IMR-90 (cell line): ENCODE measurements at regions not wholly inside any gene's neighbourhood (a gene's known extent, or its start where the extent isn't known, plus 50 kb on each side); places are given as distances from the start of the nearest gene placed in this dataset.

ENCODE experiments used
- ATAC-seq: fragments of 200-7000 bp; cut with Tn5 transposase; 2 replicates; pipeline ENCODE4 v1.9.1; 2020; ENCODE audit warnings: low read depth, mild to moderate bottlenecking, moderate library complexity
- BruUV-seq: library from RNA; stranded (reverse); fragments of 400-500 nt; replicated peaks from 2 replicates; lab custom pipeline; 2021; lab: Mats Ljungman, UMichigan
- CTCF ChIA-PET: fragments of 300-600 bp; formaldehyde crosslinking; extraction: SDS; loops from one replicate; lab custom pipeline; 2021; ENCODE audit warnings: antibody characterized with exemption; lab: Yijun Ruan, JAX
- POLR2A ChIA-PET: fragments of 300-600 bp; sonication (Branson Sonifier 250); formaldehyde crosslinking; loops from one replicate; lab custom pipeline; 2022; ENCODE audit warnings: antibody characterized with exemption; ENCODE audit not compliant: unreplicated experiment; lab: Charles Lee
- DNase-seq: peaks from one replicate; pipeline ENCODE4 v3.0.0; 2013
- H2AFZ ChIP-seq: replicated peaks from 2 replicates; pipeline ENCODE3; 2013; ENCODE audit warnings: low read length, mild to moderate bottlenecking; ENCODE audit not compliant: poor library complexity
- H2AK5ac ChIP-seq: 2 replicates; pipeline ENCODE4 v1.6.1; 2013; ENCODE audit warnings: low read depth, low read length, inconsistent platforms
- H2AK9ac ChIP-seq: replicated peaks from 2 replicates; pipeline ENCODE3; 2013; ENCODE audit warnings: mild to moderate bottlenecking, low read depth, low read length, moderate library complexity; ENCODE audit not compliant: poor library complexity
- H2BK120ac ChIP-seq: 2 replicates; pipeline ENCODE4 v1.6.1; 2013; ENCODE audit warnings: low read depth, low read length, inconsistent platforms
- H2BK15ac ChIP-seq: 3 replicates; pipeline ENCODE4 v1.6.1; 2013; ENCODE audit warnings: low read depth, low read length, inconsistent platforms
- H2BK20ac ChIP-seq: 2 replicates; pipeline ENCODE4 v1.6.1; 2013; ENCODE audit warnings: low read depth, mild to moderate bottlenecking, inconsistent platforms, low read length, moderate library complexity
- H2BK5ac ChIP-seq: 2 replicates; pipeline ENCODE4 v1.6.1; 2013; ENCODE audit warnings: mild to moderate bottlenecking, low read depth, low read length, inconsistent platforms; ENCODE audit not compliant: poor library complexity, severe bottlenecking
- H3K14ac ChIP-seq: replicated peaks from 2 replicates; pipeline ENCODE4 v1.6.1; 2013; ENCODE audit warnings: low read depth, low read length, inconsistent platforms
- H3K18ac ChIP-seq: 2 replicates; pipeline ENCODE4 v1.6.1; 2013; ENCODE audit warnings: low read depth, low read length, control low read depth
- H3K23ac ChIP-seq: 2 replicates; pipeline ENCODE4 v1.6.1; 2013; ENCODE audit warnings: low read depth, low read length, inconsistent platforms
- H3K27ac ChIP-seq: 2 replicates; pipeline ENCODE4 v1.5.1; 2013; ENCODE audit warnings: mild to moderate bottlenecking, control low read depth, low read length; ENCODE audit not compliant: insufficient read depth
- H3K27me3 ChIP-seq: 2 replicates; pipeline ENCODE4 v1.6.1; 2013; ENCODE audit warnings: low read length; ENCODE audit not compliant: control insufficient read depth, insufficient read depth
- H3K36me3 ChIP-seq: 2 replicates; pipeline ENCODE4 v1.6.1; 2013; ENCODE audit warnings: low read length, mixed read lengths; ENCODE audit not compliant: control insufficient read depth, insufficient read depth
- H3K4ac ChIP-seq: 2 replicates; pipeline ENCODE4 v1.6.1; 2013; ENCODE audit warnings: low read depth, low read length, inconsistent platforms
- H3K4me1 ChIP-seq: 2 replicates; pipeline ENCODE4 v1.6.1; 2013; ENCODE audit warnings: low read length, mixed read lengths; ENCODE audit not compliant: control insufficient read depth, insufficient read depth
- H3K4me2 ChIP-seq: 2 replicates; pipeline ENCODE4 v1.6.1; 2013; ENCODE audit warnings: low read depth, mild to moderate bottlenecking, control low read depth, low read length, moderate library complexity
- H3K4me3 ChIP-seq: 2 replicates; pipeline ENCODE4 v1.5.1; 2013; ENCODE audit warnings: low read depth, mild to moderate bottlenecking, control low read depth, low read length, moderate library complexity; ENCODE audit not compliant: insufficient read depth
- H3K56ac ChIP-seq: 2 replicates; pipeline ENCODE4 v1.6.1; 2013; ENCODE audit warnings: low read length, inconsistent platforms; ENCODE audit not compliant: insufficient read depth; ENCODE audit errors: extremely low read depth
- H3K79me1 ChIP-seq, 2 experiments: 2 replicates each; pipeline ENCODE4 v1.6.1; 2013; ENCODE audit warnings: low read length in 2 of 2, inconsistent platforms in 1 of 2, low read depth in 1 of 2
- H3K9ac ChIP-seq: 2 replicates; pipeline ENCODE4 v1.6.1; 2013; ENCODE audit warnings: low read depth, low read length, control low read depth
- H3K9me1 ChIP-seq: 2 replicates; pipeline ENCODE4 v1.6.1; 2013; ENCODE audit warnings: low read length, inconsistent platforms; ENCODE audit not compliant: insufficient read depth
- H3K9me3 ChIP-seq: 2 replicates; pipeline ENCODE4 v1.6.1; 2013; ENCODE audit warnings: low read length; ENCODE audit not compliant: control insufficient read depth, insufficient read depth
- H4K20me1 ChIP-seq: 2 replicates; pipeline ENCODE4 v1.6.1; 2013; ENCODE audit warnings: low read length, inconsistent platforms; ENCODE audit not compliant: insufficient read depth
- H4K5ac ChIP-seq: 2 replicates; pipeline ENCODE4 v1.6.1; 2013; ENCODE audit warnings: mild to moderate bottlenecking, low read depth, low read length, control low read depth
- H4K8ac ChIP-seq, 2 experiments: 2 replicates each; pipeline ENCODE4 v1.6.1; 2013; ENCODE audit warnings: low read depth in 2 of 2, low read length in 2 of 2, control low read depth in 1 of 2, inconsistent platforms in 1 of 2
- H4K91ac ChIP-seq: 2 replicates; pipeline ENCODE4 v1.6.1; 2013; ENCODE audit warnings: low read depth, low read length, inconsistent platforms; ENCODE audit not compliant: insufficient read depth
- ELK1 ChIP-seq: fragments of 150-350 bp; IDR thresholded peaks from 2 replicates; pipeline ENCODE4 v1.6.1; 2016; ENCODE audit warnings: low read depth, mild to moderate bottlenecking, low read length, moderate library complexity, borderline replicate concordance
- MAZ ChIP-seq: IDR thresholded peaks from 2 replicates; pipeline ENCODE4 v1.6.1; 2012; ENCODE audit warnings: low read depth, mild to moderate bottlenecking, low read length, improper control_type of control experiment, moderate library complexity, borderline replicate concordance
- SMC3 ChIP-seq: fragments of 150-350 bp; IDR thresholded peaks from 2 replicates; pipeline ENCODE4 v1.6.1; 2016; ENCODE audit warnings: low read depth, mild to moderate bottlenecking, antibody characterized with exemption, low read length, moderate library complexity
- WGBS, 2 experiments: methylation state at CpG; one replicate each; pipeline versions ENCODE4 v1.1.5 to v1.1.7; 2013; ENCODE audit warnings: missing lambda C conversion rate in 2 of 2; ENCODE audit not compliant: insufficient read length in 1 of 2; ENCODE audit errors: extremely low coverage in 2 of 2; 5-methylcytosine and 5-hydroxymethylcytosine counted together
- dilution Hi-C: fragments of 300-500 bp; cut with HindIII; formaldehyde crosslinking; loops from one replicate; pipeline ENCODE4 v1.14.3; 2018; ENCODE audit warnings: low sequenced_read_pairs; ENCODE audit not compliant: unreplicated experiment
- in situ Hi-C: fragments of 300-500 bp; cut with MboI; formaldehyde crosslinking; loops from 3 replicates; pipeline ENCODE4 v1.14.3; 2019; ENCODE audit warnings: low sequenced_read_pairs, inconsistent platforms, mixed read lengths
- intact Hi-C: fragments of 100-400 bp; cut with micrococcal nuclease; formaldehyde crosslinking; loops from 2 replicates; pipeline ENCODE4 v1.10.0; 2022

GRCh38 chr1:87778896-87779295 lies 450.2 kb downstream of the LMO4 start:
- Histone ChIP-seq H2BK15ac (no peak overlapping the region), H2BK5ac (no peak overlapping the region), H3K56ac (no peak overlapping the region), H4K20me1 (no peaks in the 10 kb centered on the region), H4K91ac (no peak overlapping the region), H3K9ac (no peak overlapping the region), H3K4me2 (no peak overlapping the region), H3K4me3 (no peak overlapping the region), H3K36me3 (no peaks in the 10 kb centered on the region), H4K8ac (no peak overlapping the region), H3K4ac (no peak overlapping the region), H2BK120ac (no peak overlapping the region), H3K79me1 (no peaks in the 10 kb centered on the region), H3K9me3 (no peaks in the 10 kb centered on the region), H3K14ac (no peak overlapping the region), H2BK20ac (no peak overlapping the region), H2AK9ac (no peak overlapping the region), H2AK5ac (no peak overlapping the region), H3K9me1 (no peaks in the 10 kb centered on the region), H3K18ac (no peak overlapping the region), H3K23ac (no peak overlapping the region), H4K5ac (no peak overlapping the region), H2AFZ (no peak overlapping the region), H3K27me3 (no peaks in the 10 kb centered on the region), H3K27ac (no peak overlapping the region), H3K4me1 (peaks cover 2% of the 10 kb centered on the region)
- POLR2A ChIA-PET, result no interaction called here
- no TSS peak for BruUV-seq
- 80% methylated on average over 2 of the region's 3 CpGs; no CpG with 5 or more reads in 1 of the 2 experiments for WGBS, 2 experiments
- dilution Hi-C loops, result no loop called here
- in situ Hi-C loops, result no loop called here
- intact Hi-C loops, result no loop called here
- CTCF ChIA-PET, result interaction anchor here (0.6 kb wide), 1 partner anchor 205 kb away, joined by 3 read pairs; no protein-coding TSS in a partner anchor
- ATAC-seq, result no peak
- TF ChIP-seq MAZ (no peak), ELK1 (no peak), SMC3 (no peak)
- DNase-seq, result peak; percentile 24
